ENCODE measurements at regions not wholly inside any gene's neighbourhood (a gene's known extent, or its start where the extent isn't known, plus 50 kb on each side); places are given as distances from the start of the nearest gene placed in this dataset.

- Histone ChIP-seq H3K4me3 (ENCODE audit: low read depth, low read length) (no peak overlapping the region), H3K9me3 (ENCODE audit: control insufficient read depth, insufficient read depth, low read depth, low read length) (no peaks in the 10 kb centered on the region), H3K4me1 (ENCODE audit: control insufficient read depth, insufficient read depth, low read length) (no peaks in the 10 kb centered on the region), H3K36me3 (ENCODE audit: control insufficient read depth in 2 of 2, insufficient read depth in 1 of 2, low read length in 2 of 2) (no peaks in the 10 kb centered on the region), H3K27ac (ENCODE audit: extremely low read depth, low read depth, low read length) (no peak overlapping the region)
- TF ChIP-seq ZNF677 (tag by site-specific recombination; IDR thresholded peaks at IDR 0.05) = no peak
- TF ChIP-seq GLIS2 (tag by site-specific recombination; IDR thresholded peaks at IDR 0.05) = no peak
- no peak for TF ChIP-seq ZNF768 (tag by site-specific recombination; IDR thresholded peaks at IDR 0.05)
- TF ChIP-seq ZNF274 (IDR thresholded peaks at IDR 0.05; ENCODE audit: low read length) = no peak
- TF ChIP-seq ZNF274 (tag by site-specific recombination; IDR thresholded peaks at IDR 0.05; ENCODE audit: borderline replicate concordance) = no peak
- no peak for TF ChIP-seq ZNF37A (tag by site-specific recombination; IDR thresholded peaks at IDR 0.05)
- no peak for TF ChIP-seq ZNF133 (tag by site-specific recombination; IDR thresholded peaks at IDR 0.05)
- TF ChIP-seq ZNF391 (tag by site-specific recombination; IDR thresholded peaks at IDR 0.05; ENCODE audit: borderline replicate concordance, low read depth) = no peak
- TF ChIP-seq ZNF132 (tag by site-specific recombination; IDR thresholded peaks at IDR 0.05; ENCODE audit: borderline replicate concordance) = no peak
- TF ChIP-seq ZNF558 (tag by site-specific recombination; IDR thresholded peaks at IDR 0.05) = no peak
- TF ChIP-seq ZNF223 (tag by site-specific recombination; IDR thresholded peaks at IDR 0.05) = no peak
- no peak for TF ChIP-seq ZNF248 (tag by site-specific recombination; IDR thresholded peaks at IDR 0.05)
- TF ChIP-seq ZSCAN16 (tag by site-specific recombination; IDR thresholded peaks at IDR 0.05) = no peak
- TF ChIP-seq ZFP41 (tag by site-specific recombination; IDR thresholded peaks at IDR 0.05; ENCODE audit: borderline replicate concordance) = no peak
- CTCF ChIA-PET = no interaction called here
- POLR2A ChIA-PET = no interaction called here
Observed at GRCh38 chr2:21710496-21710895, 586.7 kb downstream of the TDRD15 start.

- Histone ChIP-seq H3K4me1 (ENCODE audit: control insufficient read depth, insufficient read depth, low read length) (no peaks in the 10 kb centered on the region), H3K36me3 (ENCODE audit: control insufficient read depth in 2 of 2, insufficient read depth in 1 of 2, low read length in 2 of 2) (no peaks in the 10 kb centered on the region), H3K9me3 (ENCODE audit: control insufficient read depth, insufficient read depth, low read depth, low read length) (no peaks in the 10 kb centered on the region), H3K27ac (ENCODE audit: extremely low read depth, low read depth, low read length) (no peak overlapping the region), H3K4me3 (ENCODE audit: low read depth, low read length) (no peak overlapping the region)
- ChIA-PET CTCF (interaction anchor here (0.7 kb wide), 1 partner anchor 87 kb away, joined by 3 read pairs; no protein-coding TSS in a partner anchor), POLR2A (no interaction called here)
- TF ChIP-seq ZNF521 (tag by site-specific recombination; IDR thresholded peaks at IDR 0.05) (no peak), ZNF266 (tag by site-specific recombination; IDR thresholded peaks at IDR 0.05; ENCODE audit: low read depth) (no peak), ZNF214 (tag by site-specific recombination; IDR thresholded peaks at IDR 0.05; ENCODE audit: borderline replicate concordance) (no peak), ZNF629 (tag by site-specific recombination; IDR thresholded peaks at IDR 0.05) (no peak), ZNF24 (tag by site-specific recombination; IDR thresholded peaks at IDR 0.05) (no peak), ZNF354C (tag by site-specific recombination; IDR thresholded peaks at IDR 0.05; ENCODE audit: borderline replicate concordance, low read depth) (no peak), ZSCAN5A (tag by site-specific recombination; IDR thresholded peaks at IDR 0.05) (no peak), ZNF513 (tag by site-specific recombination; IDR thresholded peaks at IDR 0.05) (no peak)
Observed at GRCh38 chr2:21715887-21716286, 592.1 kb downstream of the TDRD15 start.

- H3K27ac ChIP-seq (ENCODE audit: extremely low read depth, low read depth, low read length) = no peak overlapping the region
- H3K4me1 ChIP-seq (ENCODE audit: control insufficient read depth, insufficient read depth, low read length) = no peaks in the 10 kb centered on the region
- H3K4me3 ChIP-seq (ENCODE audit: low read depth, low read length) = no peak overlapping the region
- H3K9me3 ChIP-seq (ENCODE audit: control insufficient read depth, insufficient read depth, low read depth, low read length) = no peaks in the 10 kb centered on the region
- POLR2A ChIA-PET = no interaction called here
- CTCF ChIA-PET = interaction anchor here (0.6 kb wide), 1 partner anchor 48 kb away, joined by 3 read pairs; no protein-coding TSS in a partner anchor
- H3K36me3 ChIP-seq (ENCODE audit: control insufficient read depth in 2 of 2, insufficient read depth in 1 of 2, low read length in 2 of 2) = no peaks in the 10 kb centered on the region
- TF ChIP-seq ZNF311 (tag by site-specific recombination; IDR thresholded peaks at IDR 0.05; ENCODE audit: borderline replicate concordance) (no peak), ZNF184 (tag by site-specific recombination; IDR thresholded peaks at IDR 0.05) (no peak), ZNF792 (tag by site-specific recombination; IDR thresholded peaks at IDR 0.05) (no peak), ZBTB6 (tag by site-specific recombination; IDR thresholded peaks at IDR 0.05) (no peak), ZNF362 (tag by site-specific recombination; IDR thresholded peaks at IDR 0.05) (no peak), BCL11B (tag by site-specific recombination; IDR thresholded peaks at IDR 0.05; ENCODE audit: low read depth) (no peak), ZIC2 (tag by site-specific recombination; IDR thresholded peaks at IDR 0.05) (no peak), ZNF521 (tag by site-specific recombination; IDR thresholded peaks at IDR 0.05) (no peak)
Observed at GRCh38 chr2:21727101-21727500, 603.3 kb downstream of the TDRD15 start.

Data from HEK293 (cell line).